Osteocyte (in vitro differentiated cells): ENCODE measurements at regions not wholly inside any gene's neighbourhood (a gene's known extent, or its start where the extent isn't known, plus 50 kb on each side); places are given as distances from the start of the nearest gene placed in this dataset.

ENCODE experiments used
- DNase-seq: peaks from one replicate; pipeline ENCODE4 v3.0.0; 2021; ENCODE audit warnings: mixed read lengths; ENCODE audit not compliant: unreplicated experiment; ENCODE audit errors: extremely low spot score
- H3K27ac Mint-ChIP-seq: one replicate; pipeline ENCODE4 v1.8.0; 2021; ENCODE audit warnings: mild to moderate bottlenecking, mixed read lengths; ENCODE audit not compliant: unreplicated experiment
- H3K27me3 Mint-ChIP-seq: one replicate; pipeline ENCODE4 v1.8.0; 2021; ENCODE audit warnings: mixed read lengths; ENCODE audit not compliant: unreplicated experiment
- H3K36me3 Mint-ChIP-seq: one replicate; pipeline ENCODE4 v1.8.0; 2021; ENCODE audit warnings: mixed read lengths; ENCODE audit not compliant: unreplicated experiment
- H3K4me1 Mint-ChIP-seq: one replicate; pipeline ENCODE4 v1.8.0; 2021; ENCODE audit warnings: mixed read lengths; ENCODE audit not compliant: unreplicated experiment
- H3K4me3 Mint-ChIP-seq: one replicate; pipeline ENCODE4 v1.8.0; 2021; ENCODE audit warnings: mild to moderate bottlenecking, moderate library complexity, mixed read lengths; ENCODE audit not compliant: unreplicated experiment
- H3K9me3 Mint-ChIP-seq: one replicate; pipeline ENCODE4 v1.8.0; 2021; ENCODE audit warnings: mixed read lengths; ENCODE audit not compliant: unreplicated experiment
- CTCF ChIP-seq: fragments of 200-600 bp; sonication (generic); IDR thresholded peaks from 2 replicates; pipeline ENCODE4 v1.5.0; 2021; ENCODE audit warnings: antibody characterized with exemption, mild to moderate bottlenecking, moderate library complexity

- no peak for TF ChIP-seq CTCF
- Mint-ChIP-seq H3K36me3 (no peaks in the 10 kb centered on the region), H3K4me3 (no peak overlapping the region), H3K27ac (peak overlapping the region; percentile 43), H3K9me3 (no peaks in the 10 kb centered on the region), H3K4me1 (peaks cover 32% of the 10 kb centered on the region), H3K27me3 (no peaks in the 10 kb centered on the region)
- DNase-seq = no peak
Measured at GRCh38 chr16:86823125-86823524, 244.8 kb downstream of the FOXL1 start.

- Mint-ChIP-seq H3K27me3 (no peaks in the 10 kb centered on the region), H3K27ac (peak overlapping the region; percentile 57), H3K9me3 (no peaks in the 10 kb centered on the region), H3K4me1 (peaks cover 32% of the 10 kb centered on the region), H3K4me3 (no peak overlapping the region), H3K36me3 (no peaks in the 10 kb centered on the region)
- no peak for DNase-seq
- no peak for TF ChIP-seq CTCF
Measured at GRCh38 chr16:86823888-86824671, 245.7 kb downstream of the FOXL1 start.

GRCh38 chr16:86824751-86825296, 246.5 kb downstream of the FOXL1 start:
- no peaks in the 10 kb centered on the region for H3K27me3 Mint-ChIP-seq
- no peaks in the 10 kb centered on the region for H3K36me3 Mint-ChIP-seq
- H3K4me3 Mint-ChIP-seq = no peak overlapping the region
- peak overlapping the region; percentile 57 for H3K27ac Mint-ChIP-seq
- no peaks in the 10 kb centered on the region for H3K9me3 Mint-ChIP-seq
- no peak for TF ChIP-seq CTCF
- H3K4me1 Mint-ChIP-seq = peaks cover 32% of the 10 kb centered on the region
- DNase-seq = no peak

DNA sequence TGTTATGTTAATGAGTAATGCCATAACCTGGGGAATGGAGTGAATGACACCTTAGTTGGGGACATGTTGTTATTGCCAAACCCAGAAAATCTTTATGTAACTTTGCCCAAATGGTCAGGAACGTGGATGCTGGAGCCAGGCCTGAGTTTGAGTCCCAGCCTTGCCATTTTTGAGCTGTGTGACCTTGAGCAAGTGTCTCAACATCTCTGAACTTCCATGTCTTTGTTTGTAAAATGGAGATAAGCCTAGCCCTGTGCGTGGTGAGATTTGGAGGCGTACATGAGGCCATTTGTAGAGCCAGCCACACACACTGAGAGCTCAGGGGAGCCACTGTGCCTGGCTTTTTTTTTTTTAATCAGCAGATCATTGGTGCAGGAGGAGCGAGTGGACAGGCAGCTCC, 247.3 kb downstream of the FOXL1 start:
- Mint-ChIP-seq H3K9me3 (no peaks in the 10 kb centered on the region), H3K27me3 (no peaks in the 10 kb centered on the region), H3K36me3 (no peaks in the 10 kb centered on the region), H3K4me1 (peaks cover 32% of the 10 kb centered on the region), H3K27ac (no peak overlapping the region), H3K4me3 (no peak overlapping the region)
- TF ChIP-seq CTCF = no peak
- no peak for DNase-seq

- Mint-ChIP-seq H3K36me3 (no peaks in the 10 kb centered on the region), H3K4me3 (no peak overlapping the region), H3K27me3 (no peaks in the 10 kb centered on the region), H3K27ac (no peak overlapping the region), H3K4me1 (peaks cover 32% of the 10 kb centered on the region), H3K9me3 (no peaks in the 10 kb centered on the region)
- no peak for TF ChIP-seq CTCF
- DNase-seq = no peak
Measured at GRCh38 chr16:86826941-86827340, 248.6 kb downstream of the FOXL1 start.
